SH-SY5Y (cell line): ENCODE measurements at regions not wholly inside any gene's neighbourhood (a gene's known extent, or its start where the extent isn't known, plus 50 kb on each side); places are given as distances from the start of the nearest gene placed in this dataset.

Source experiments
- GATA2 ChIP-seq: IDR thresholded peaks from 2 replicates; pipeline ENCODE4 v1.6.1; 2011; ENCODE audit warnings: mild to moderate bottlenecking, low read depth, low read length
- GATA3 ChIP-seq: IDR thresholded peaks from 2 replicates; pipeline ENCODE4 v1.6.1; 2011; ENCODE audit warnings: low read depth, mild to moderate bottlenecking, low read length, moderate library complexity

GRCh38 chr16:73299346-73299745 is 251.4 kb upstream of the ZFHX3 start:
- peak; percentile 94 for TF ChIP-seq GATA2
- no peak for TF ChIP-seq GATA3
